DOHH2 (cell line): ENCODE measurements at regions not wholly inside any gene's neighbourhood (a gene's known extent, or its start where the extent isn't known, plus 50 kb on each side); places are given as distances from the start of the nearest gene placed in this dataset.

Experiments
- H3F3A ChIP-seq: fragments of 200-600 bp; sonication (generic), shearing (Covaris generic); 2 replicates; pipeline ENCODE4 v1.6.0; 2016; ENCODE audit warnings: antibody characterized with exemption, mild to moderate bottlenecking; ENCODE audit not compliant: control insufficient read depth, insufficient read depth
- H3K27ac ChIP-seq: fragments of 200-600 bp; sonication (generic); 2 replicates; pipeline ENCODE4 v1.5.1; 2014; ENCODE audit warnings: low read depth, mild to moderate bottlenecking, low read length, moderate library complexity
- H3K27me3 ChIP-seq: fragments of 200-600 bp; sonication (generic); 2 replicates; pipeline ENCODE4 v1.6.1; 2014; ENCODE audit warnings: mild to moderate bottlenecking, low read length, mixed read lengths; ENCODE audit not compliant: control insufficient read depth
- H3K36me3 ChIP-seq: fragments of 200-600 bp; sonication (generic); 2 replicates; pipeline ENCODE4 v1.6.1; 2014; ENCODE audit warnings: mild to moderate bottlenecking, low read length, moderate library complexity, mixed read lengths; ENCODE audit not compliant: control insufficient read depth
- H3K4me1 ChIP-seq: fragments of 200-600 bp; sonication (generic); 2 replicates; pipeline ENCODE4 v1.6.1; 2014; ENCODE audit warnings: mild to moderate bottlenecking, low read length, mixed read lengths; ENCODE audit not compliant: control insufficient read depth
- H3K4me2 ChIP-seq: fragments of 200-600 bp; sonication (generic); 2 replicates; pipeline ENCODE4 v1.6.0; 2014; ENCODE audit warnings: mild to moderate bottlenecking, low read length, moderate library complexity
- H3K4me3 ChIP-seq: fragments of 200-600 bp; sonication (generic); 2 replicates; pipeline ENCODE4 v1.5.1; 2014; ENCODE audit warnings: mild to moderate bottlenecking, low read length, mixed read lengths
- H3K79me2 ChIP-seq: fragments of 200-600 bp; sonication (generic); 2 replicates; pipeline ENCODE4 v1.6.1; 2014; ENCODE audit warnings: mild to moderate bottlenecking, low read length, mixed read lengths; ENCODE audit not compliant: control insufficient read depth
- H3K9me2 ChIP-seq: fragments of 200-600 bp; sonication (generic); replicated peaks from 2 replicates; pipeline ENCODE4 v1.6.1; 2014; ENCODE audit warnings: mild to moderate bottlenecking, low read length, mixed read lengths; ENCODE audit not compliant: control insufficient read depth
- H3K9me3 ChIP-seq: fragments of 200-600 bp; sonication (generic); 2 replicates; pipeline ENCODE4 v1.6.1; 2014; ENCODE audit warnings: antibody characterized with exemption, low read length, mixed read lengths; ENCODE audit not compliant: control insufficient read depth, insufficient read depth
- H4K20me1 ChIP-seq: fragments of 200-600 bp; sonication (generic); 2 replicates; pipeline ENCODE4 v1.6.0; 2014; ENCODE audit warnings: low read depth, mild to moderate bottlenecking, antibody characterized with exemption, low read length, moderate library complexity; ENCODE audit not compliant: control insufficient read depth, insufficient read depth
- EZH2phosphoT487 ChIP-seq: fragments of 200-600 bp; sonication (generic); IDR thresholded peaks from 2 replicates; pipeline ENCODE4 v1.6.1; 2017; ENCODE audit warnings: borderline replicate concordance, mild to moderate bottlenecking, antibody characterized with exemption, low read length, moderate library complexity, mixed read lengths
- TF ChIP-seq, protein P1 (sequence below): fragments of 200-600 bp; sonication (generic); IDR thresholded peaks from one replicate; pipeline ENCODE4 v1.5.1; 2014; ENCODE audit warnings: antibody characterized with exemption, mild to moderate bottlenecking, low read depth, low read length; ENCODE audit not compliant: poor library complexity, severe bottlenecking

GRCh38 chr12:30485230-30485890 is 210.3 kb downstream of the IPO8 start:
- H3K9me2 ChIP-seq: no peaks in the 10 kb centered on the region; the same call in 1 of the 2 replicates
- H3K4me3 ChIP-seq: no peak overlapping the region
- H4K20me1 ChIP-seq: no peaks in the 10 kb centered on the region
- H3K4me2 ChIP-seq: no peak overlapping the region
- no peaks in the 10 kb centered on the region for H3K27me3 ChIP-seq
- H3K9me3 ChIP-seq: no peaks in the 10 kb centered on the region
- no peaks in the 10 kb centered on the region for H3K36me3 ChIP-seq
- H3K4me1 ChIP-seq: no peaks in the 10 kb centered on the region
- no peak overlapping the region for H3K27ac ChIP-seq
- TF ChIP-seq, protein P1, sequence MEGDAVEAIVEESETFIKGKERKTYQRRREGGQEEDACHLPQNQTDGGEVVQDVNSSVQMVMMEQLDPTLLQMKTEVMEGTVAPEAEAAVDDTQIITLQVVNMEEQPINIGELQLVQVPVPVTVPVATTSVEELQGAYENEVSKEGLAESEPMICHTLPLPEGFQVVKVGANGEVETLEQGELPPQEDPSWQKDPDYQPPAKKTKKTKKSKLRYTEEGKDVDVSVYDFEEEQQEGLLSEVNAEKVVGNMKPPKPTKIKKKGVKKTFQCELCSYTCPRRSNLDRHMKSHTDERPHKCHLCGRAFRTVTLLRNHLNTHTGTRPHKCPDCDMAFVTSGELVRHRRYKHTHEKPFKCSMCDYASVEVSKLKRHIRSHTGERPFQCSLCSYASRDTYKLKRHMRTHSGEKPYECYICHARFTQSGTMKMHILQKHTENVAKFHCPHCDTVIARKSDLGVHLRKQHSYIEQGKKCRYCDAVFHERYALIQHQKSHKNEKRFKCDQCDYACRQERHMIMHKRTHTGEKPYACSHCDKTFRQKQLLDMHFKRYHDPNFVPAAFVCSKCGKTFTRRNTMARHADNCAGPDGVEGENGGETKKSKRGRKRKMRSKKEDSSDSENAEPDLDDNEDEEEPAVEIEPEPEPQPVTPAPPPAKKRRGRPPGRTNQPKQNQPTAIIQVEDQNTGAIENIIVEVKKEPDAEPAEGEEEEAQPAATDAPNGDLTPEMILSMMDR: no peak
- TF ChIP-seq EZH2phosphoT487: no peak
- H3K79me2 ChIP-seq: no peaks in the 10 kb centered on the region
- no peaks in the 10 kb centered on the region for H3F3A ChIP-seq

DNA sequence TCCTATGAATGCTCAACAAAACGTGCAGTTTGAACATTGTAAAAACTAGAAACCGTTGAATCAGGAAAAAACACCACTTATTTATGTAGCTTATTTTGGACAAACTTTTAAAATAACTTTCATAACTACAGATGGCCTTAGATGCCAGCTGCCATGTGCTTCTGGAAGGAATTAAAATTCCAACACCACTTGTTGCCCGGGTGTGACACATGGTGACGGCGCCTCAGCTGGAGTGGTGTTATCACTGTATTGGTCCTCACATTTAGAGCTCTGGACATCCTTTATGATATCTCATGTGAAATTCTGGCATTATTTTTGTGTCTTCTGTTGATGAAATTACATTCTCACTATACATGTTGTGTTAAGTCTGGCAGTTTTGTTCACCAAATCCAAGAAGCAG is 211.0 kb downstream of the IPO8 start:
- H4K20me1 ChIP-seq: no peaks in the 10 kb centered on the region
- H3K79me2 ChIP-seq: no peaks in the 10 kb centered on the region
- no peaks in the 10 kb centered on the region for H3K4me1 ChIP-seq
- H3F3A ChIP-seq: no peaks in the 10 kb centered on the region
- no peaks in the 10 kb centered on the region; the same call in 1 of the 2 replicates for H3K9me2 ChIP-seq
- no peaks in the 10 kb centered on the region for H3K9me3 ChIP-seq
- no peak overlapping the region for H3K4me3 ChIP-seq
- no peaks in the 10 kb centered on the region for H3K27me3 ChIP-seq
- no peaks in the 10 kb centered on the region for H3K36me3 ChIP-seq
- no peak overlapping the region for H3K27ac ChIP-seq
- TF ChIP-seq, protein P1: no peak
- no peak for TF ChIP-seq EZH2phosphoT487
- no peak overlapping the region for H3K4me2 ChIP-seq

DNA sequence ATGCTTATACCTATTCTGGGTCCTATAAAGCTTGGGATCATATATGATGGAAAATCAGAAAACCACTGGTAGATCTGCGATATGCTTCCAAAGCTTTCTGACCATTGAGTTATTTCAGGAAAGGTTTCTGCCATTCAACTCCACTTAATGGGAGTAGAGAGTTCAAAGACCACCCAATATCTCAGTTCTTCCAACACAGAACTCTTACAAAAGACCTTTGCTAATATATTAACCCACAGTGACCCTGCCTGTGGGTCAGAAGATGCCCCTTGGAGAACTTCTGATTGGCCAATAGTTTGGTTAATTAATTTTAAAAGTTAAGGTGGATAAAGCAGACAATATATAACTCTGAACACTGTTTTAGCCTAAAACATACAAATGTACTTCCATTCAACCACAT is 213.0 kb downstream of the IPO8 start:
- no peaks in the 10 kb centered on the region for H3F3A ChIP-seq
- H3K4me1 ChIP-seq: no peaks in the 10 kb centered on the region
- H3K36me3 ChIP-seq: no peaks in the 10 kb centered on the region
- TF ChIP-seq, protein P1: no peak
- no peak for TF ChIP-seq EZH2phosphoT487
- H3K9me2 ChIP-seq: no peaks in the 10 kb centered on the region; the same call in 1 of the 2 replicates
- no peak overlapping the region for H3K4me2 ChIP-seq
- no peak overlapping the region for H3K27ac ChIP-seq
- no peaks in the 10 kb centered on the region for H3K9me3 ChIP-seq
- no peaks in the 10 kb centered on the region for H3K79me2 ChIP-seq
- H3K27me3 ChIP-seq: no peaks in the 10 kb centered on the region
- H3K4me3 ChIP-seq: no peak overlapping the region
- no peaks in the 10 kb centered on the region for H4K20me1 ChIP-seq
